Stimulated activated CD4-positive, alpha-beta T cell treated with anti-CD3 and anti-CD28 coated beads, Interleukin-1b, Interleukin-23, amount 100 ng/mL, for 24 hours (primary cell): ENCODE measurements at regions not wholly inside any gene's neighbourhood (a gene's known extent, or its start where the extent isn't known, plus 50 kb on each side); places are given as distances from the start of the nearest gene placed in this dataset.

ENCODE experiments used
- DNase-seq, 4 experiments: peaks; one replicate each; pipeline ENCODE4 v3.0.0-alpha.2; 2020; ENCODE audit warnings: low read depth in 4 of 4, low spot score in 1 of 4

GRCh38 chr2:43057742-43058725 is 168.4 kb downstream of the ZFP36L2 start:
- DNase-seq = no peak

GRCh38 chr2:43057026-43057741 is 169.2 kb downstream of the ZFP36L2 start:
- DNase-seq = no peak

- DNase-seq = no peak
Observed at GRCh38 chr2:43055985-43056384, 170.4 kb downstream of the ZFP36L2 start.

GRCh38 chr2:43055086-43055912 is 171.1 kb downstream of the ZFP36L2 start:
- no peak for DNase-seq

GRCh38 chr2:43054367-43054766 is 172.0 kb downstream of the ZFP36L2 start:
- DNase-seq = no peak

GRCh38 chr2:43052944-43053306 is 173.5 kb downstream of the ZFP36L2 start:
- DNase-seq = no peak

GRCh38 chr2:43052204-43052943 is 174.0 kb downstream of the ZFP36L2 start:
- no peak for DNase-seq

GRCh38 chr2:43051338-43051737 is 175.1 kb downstream of the ZFP36L2 start:
- DNase-seq = peak in 1 of 4 experiments; percentile 5

GRCh38 chr2:43050866-43051265 is 175.5 kb downstream of the ZFP36L2 start:
- no peak for DNase-seq

GRCh38 chr2:43049836-43050801 is 176.3 kb downstream of the ZFP36L2 start:
- no peak for DNase-seq

GRCh38 chr2:43047187-43047780 is 179.1 kb downstream of the ZFP36L2 start:
- DNase-seq = no peak

- DNase-seq = no peak
Observed at GRCh38 chr2:43045866-43046265, 180.5 kb downstream of the ZFP36L2 start.

- DNase-seq = no peak
Observed at GRCh38 chr2:43044093-43044681, 182.2 kb downstream of the ZFP36L2 start.

GRCh38 chr2:43043553-43043870 is 182.9 kb downstream of the ZFP36L2 start:
- DNase-seq = no peak

GRCh38 chr2:43041661-43042360 is 184.6 kb downstream of the ZFP36L2 start:
- no peak for DNase-seq

- DNase-seq = no peak
Observed at GRCh38 chr2:43041173-43041591, 185.2 kb downstream of the ZFP36L2 start.

GRCh38 chr2:43040084-43040854 is 186.1 kb downstream of the ZFP36L2 start:
- DNase-seq = no peak
